LNCAP (cell line): ENCODE measurements at regions not wholly inside any gene's neighbourhood (a gene's known extent, or its start where the extent isn't known, plus 50 kb on each side); places are given as distances from the start of the nearest gene placed in this dataset.

Source experiments
- CTCF ChIP-seq: fragments of 450-650 bp; IDR thresholded peaks from 2 replicates; pipeline ENCODE4 v1.5.1; 2017; ENCODE audit warnings: mild to moderate bottlenecking

- no peak for TF ChIP-seq CTCF
Measured at GRCh38 chr2:193469251-193469650, 1274.5 kb upstream of the TMEFF2 start.

GRCh38 chr2:193467276-193467987, 1272.7 kb upstream of the TMEFF2 start:
- no peak for TF ChIP-seq CTCF

GRCh38 chr2:193463011-193463410, 1268.3 kb upstream of the TMEFF2 start:
- TF ChIP-seq CTCF, result no peak

GRCh38 chr2:193462411-193462810, 1267.7 kb upstream of the TMEFF2 start:
- TF ChIP-seq CTCF, result no peak

- TF ChIP-seq CTCF, result no peak
Measured at GRCh38 chr2:193461431-193461934, 1266.8 kb upstream of the TMEFF2 start.

GRCh38 chr2:193446967-193447366, 1252.2 kb upstream of the TMEFF2 start:
- no peak for TF ChIP-seq CTCF

GRCh38 chr2:193442293-193442692, 1247.6 kb upstream of the TMEFF2 start:
- no peak for TF ChIP-seq CTCF
